Islet of Langerhans (tissue), 1 donor: ENCODE measurements at regions not wholly inside any gene's neighbourhood (a gene's known extent, or its start where the extent isn't known, plus 50 kb on each side); places are given as distances from the start of the nearest gene placed in this dataset.

Source experiments
- FAIRE-seq: peaks from one replicate; lab custom pipeline; 2011; peaks lifted over from hg19 to GRCh38; lab: Jason Lieb, UNC

DNA sequence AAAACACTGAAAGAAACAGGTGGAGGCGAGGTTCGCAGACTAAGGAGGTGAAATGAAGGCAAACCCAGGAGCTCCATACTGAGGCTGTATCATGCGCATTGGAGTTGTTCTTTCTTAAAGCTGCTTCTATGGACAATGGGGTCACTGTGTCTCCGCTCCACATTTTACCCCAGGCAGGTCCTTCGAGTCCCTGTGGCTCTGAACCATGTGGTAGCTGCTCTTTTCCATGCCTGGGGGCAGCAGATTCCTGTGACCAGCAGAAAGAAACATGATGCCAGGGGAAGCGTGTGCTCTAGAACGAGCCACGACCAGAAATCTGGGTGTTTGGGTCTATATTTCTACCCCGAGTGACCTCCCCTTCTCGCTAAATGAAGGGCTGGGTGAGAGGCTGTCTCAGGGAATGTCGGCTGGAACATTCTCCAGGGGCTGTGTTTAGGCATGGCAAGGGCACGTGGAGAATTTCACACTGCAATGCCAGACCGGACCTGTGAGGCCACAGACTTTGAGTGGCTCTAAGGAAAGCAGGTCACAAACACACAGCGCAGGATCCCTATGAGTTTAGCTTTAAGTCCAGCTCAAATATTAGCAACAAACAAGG lies 95.7 kb upstream of the IRS2 start:
- no peak for FAIRE-seq

GRCh38 chr13:109881347-109881725 lies 95.0 kb upstream of the IRS2 start:
- FAIRE-seq: no peak

DNA sequence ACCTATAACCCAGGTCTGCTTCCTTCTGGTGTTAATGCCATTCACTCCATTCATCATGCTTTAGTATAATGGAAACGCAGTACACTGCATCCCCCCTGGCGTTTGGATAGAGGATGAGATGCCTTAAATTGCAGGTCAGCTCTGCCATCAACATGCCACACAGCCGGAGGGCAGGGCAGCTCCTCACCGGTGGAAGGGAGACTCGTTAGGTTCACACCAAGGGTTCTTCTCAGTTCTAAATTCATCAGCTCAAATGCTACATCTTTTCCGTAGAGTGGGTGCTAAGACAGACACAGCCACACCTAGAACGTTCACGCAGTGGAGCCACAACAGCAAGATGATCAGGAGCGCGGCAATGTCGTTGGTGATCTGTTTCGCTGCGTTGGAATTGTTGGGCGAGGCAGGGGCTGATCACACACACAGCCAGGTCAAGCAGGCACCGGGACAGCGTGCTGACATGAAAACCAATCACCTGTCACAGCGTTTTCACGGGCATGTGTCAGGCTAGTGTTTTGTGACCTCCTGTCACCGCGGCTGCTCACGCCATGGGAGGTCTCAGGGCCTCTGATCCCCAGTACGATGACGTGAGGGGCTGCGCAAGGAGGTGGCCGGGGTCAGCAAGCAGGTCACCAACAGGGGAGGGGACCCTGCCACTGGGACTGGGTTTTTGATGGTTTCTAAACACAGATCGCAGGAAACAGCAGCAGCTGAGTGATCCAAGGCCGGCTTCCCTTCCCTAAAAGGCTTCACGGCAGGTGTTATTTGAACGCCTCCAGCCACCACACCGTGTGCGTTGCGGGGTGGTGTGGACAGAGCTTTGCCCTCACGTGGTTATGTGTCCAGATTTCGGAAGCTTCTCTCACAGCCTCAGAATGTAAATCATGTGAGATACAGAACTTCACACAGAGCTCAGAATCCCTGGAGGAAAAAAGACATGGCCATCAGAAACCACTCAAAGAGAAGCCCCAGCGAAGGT lies 94.3 kb upstream of the IRS2 start:
- no peak for FAIRE-seq

GRCh38 chr13:109879338-109879737 lies 93.0 kb upstream of the IRS2 start:
- no peak for FAIRE-seq

GRCh38 chr13:109877809-109878208 lies 91.4 kb upstream of the IRS2 start:
- no peak for FAIRE-seq

DNA sequence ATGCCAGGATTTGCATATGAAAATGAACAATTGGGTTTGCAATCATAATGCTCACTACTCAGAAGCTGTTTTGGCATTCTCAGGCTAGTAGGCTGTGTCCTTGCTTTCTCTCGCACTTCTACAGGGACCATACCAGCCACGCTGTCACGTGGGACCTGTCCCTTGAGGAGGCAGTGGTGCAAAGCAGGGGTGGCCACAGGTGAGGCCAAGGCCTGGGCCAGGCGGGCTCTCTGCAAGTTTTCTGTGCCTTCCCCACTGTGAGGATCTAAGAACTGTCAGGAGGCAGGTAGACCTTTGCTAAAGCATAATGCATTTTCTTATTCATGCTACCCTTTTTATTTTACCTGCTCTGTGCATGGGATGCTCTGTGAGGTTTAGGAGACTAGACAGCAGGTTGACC lies 89.4 kb upstream of the IRS2 start:
- FAIRE-seq: no peak

GRCh38 chr13:109874484-109875454 lies 88.4 kb upstream of the IRS2 start:
- FAIRE-seq: peak; percentile 81

- no peak for FAIRE-seq
These were observed 87.2 kb upstream of the IRS2 start for GRCh38 chr13:109873351-109874123.

DNA sequence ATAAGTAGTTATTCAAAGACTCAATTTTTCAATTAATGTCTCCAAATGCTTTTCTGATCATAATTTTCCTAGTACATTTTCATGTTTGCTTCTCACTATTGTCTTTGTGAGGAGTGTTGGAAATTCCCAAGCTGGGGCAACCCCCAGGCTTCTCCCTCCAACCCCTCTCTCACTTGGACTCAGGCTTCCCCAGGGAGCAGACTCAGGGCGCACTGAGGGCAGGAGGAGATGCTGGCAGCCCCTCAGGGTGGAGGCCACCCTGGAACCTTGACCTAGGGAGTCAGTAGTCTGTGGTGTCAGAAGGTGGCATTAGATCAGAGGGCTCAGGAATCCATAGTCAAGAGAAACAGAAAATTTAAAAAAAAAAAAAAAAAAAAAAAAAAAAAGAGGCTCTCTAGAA lies 86.5 kb upstream of the IRS2 start:
- peak; percentile 68 for FAIRE-seq

- FAIRE-seq: no peak
These were observed 84.5 kb upstream of the IRS2 start for GRCh38 chr13:109870696-109871370.

GRCh38 chr13:109870274-109870673 lies 83.9 kb upstream of the IRS2 start:
- FAIRE-seq: no peak

DNA sequence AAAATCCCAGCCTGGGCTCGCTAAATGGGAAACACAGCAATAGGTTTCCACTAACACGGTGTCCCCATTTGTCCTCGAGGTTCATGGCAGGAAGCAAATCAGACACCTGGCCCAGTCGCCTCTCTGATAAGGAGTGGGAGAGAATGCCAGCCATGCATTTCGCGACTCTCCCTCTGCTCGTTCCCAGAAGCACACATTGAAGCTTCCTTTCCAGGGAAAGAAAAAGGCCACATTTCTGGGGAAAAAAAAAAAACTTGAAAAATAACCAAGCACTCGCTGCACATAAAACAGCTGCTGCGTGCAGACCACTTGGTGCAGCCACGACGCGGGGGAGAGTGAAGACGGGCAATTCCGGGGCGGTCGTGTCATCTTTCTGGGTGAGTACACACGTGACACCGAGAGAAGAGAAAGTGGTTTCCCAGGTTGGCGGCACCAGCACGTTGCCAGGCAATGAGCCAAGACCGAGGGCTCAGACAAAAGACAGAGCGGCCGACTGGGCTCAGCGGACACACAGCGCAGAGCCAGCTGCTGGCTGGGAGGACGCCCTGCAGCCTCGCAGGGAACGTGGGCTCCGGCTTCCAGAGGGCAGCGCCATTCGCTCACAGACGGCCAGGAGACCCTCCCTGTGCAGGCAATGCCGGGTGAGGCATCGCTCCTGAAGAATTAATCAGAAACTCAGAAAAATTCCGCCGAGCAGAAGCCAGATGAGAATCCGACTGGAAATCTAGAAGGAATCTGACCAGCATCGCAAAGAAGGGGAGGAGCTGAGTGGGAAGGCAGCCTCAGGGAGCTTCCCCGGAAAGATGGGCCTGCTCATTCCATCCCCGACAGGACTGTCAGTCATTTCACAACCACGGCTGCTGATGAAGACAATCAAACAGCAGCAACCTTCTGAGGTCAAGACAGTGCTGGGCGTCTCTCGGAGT lies 83.2 kb upstream of the IRS2 start:
- FAIRE-seq: peak; percentile 61

DNA sequence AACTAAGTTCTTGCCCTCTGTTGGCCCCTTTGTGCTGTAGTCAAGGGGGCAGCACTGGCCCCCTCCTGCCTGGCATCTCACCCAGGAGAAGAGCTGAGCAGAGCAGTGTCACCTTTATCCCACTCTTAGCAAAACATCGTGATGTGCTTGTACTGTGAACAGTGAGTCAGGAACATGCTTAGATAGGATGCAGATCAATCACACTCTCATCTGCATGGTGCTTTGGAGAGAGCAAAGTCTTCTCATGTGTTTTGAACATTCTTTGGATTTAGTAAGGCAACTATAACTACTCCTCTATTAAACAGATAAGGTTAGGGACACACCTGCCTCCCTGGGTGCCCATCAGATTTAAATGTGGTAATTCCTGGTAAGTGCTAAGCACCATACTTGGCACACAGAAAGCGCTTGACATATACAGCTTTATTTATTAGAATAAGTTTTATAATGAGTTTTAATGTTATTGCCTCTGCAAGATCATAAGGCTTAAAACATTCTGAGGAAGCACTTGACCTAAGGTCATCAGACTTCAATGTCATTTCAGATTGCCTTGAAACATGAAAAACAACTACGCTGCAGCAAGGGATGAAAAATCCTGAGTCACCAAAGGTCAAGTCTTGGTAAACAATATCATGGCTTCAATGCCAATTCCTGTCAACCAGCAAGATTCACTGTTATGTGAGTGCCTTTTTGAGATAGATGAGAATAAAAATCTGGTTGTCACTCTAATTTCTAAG lies 82.4 kb upstream of the IRS2 start:
- FAIRE-seq: peak; percentile 96

GRCh38 chr13:109867766-109868165 lies 81.4 kb upstream of the IRS2 start:
- FAIRE-seq: no peak

- no peak for FAIRE-seq
These were observed 76.2 kb upstream of the IRS2 start for GRCh38 chr13:109862627-109863026.

DNA sequence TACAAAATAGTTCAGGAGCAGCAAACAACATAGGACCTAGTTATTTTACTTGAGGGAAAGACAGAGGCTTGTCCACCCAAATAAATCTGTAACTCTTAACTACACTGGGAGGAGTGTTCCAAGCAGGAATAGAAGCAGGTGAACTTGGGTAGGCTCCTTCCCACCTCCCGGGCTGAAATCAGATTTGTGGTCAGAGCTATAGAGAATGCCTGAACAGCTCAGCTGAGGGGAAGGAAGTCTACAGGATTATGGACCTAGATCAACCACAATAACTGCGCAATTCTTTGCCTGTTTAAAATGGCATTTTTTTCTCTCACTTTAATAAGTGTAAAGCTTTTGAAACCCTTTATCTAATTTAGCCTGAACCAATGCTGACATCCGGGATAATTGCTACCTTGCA lies 73.5 kb upstream of the IRS2 start:
- FAIRE-seq: no peak

GRCh38 chr13:109859216-109859835 lies 72.9 kb upstream of the IRS2 start:
- no peak for FAIRE-seq

DNA sequence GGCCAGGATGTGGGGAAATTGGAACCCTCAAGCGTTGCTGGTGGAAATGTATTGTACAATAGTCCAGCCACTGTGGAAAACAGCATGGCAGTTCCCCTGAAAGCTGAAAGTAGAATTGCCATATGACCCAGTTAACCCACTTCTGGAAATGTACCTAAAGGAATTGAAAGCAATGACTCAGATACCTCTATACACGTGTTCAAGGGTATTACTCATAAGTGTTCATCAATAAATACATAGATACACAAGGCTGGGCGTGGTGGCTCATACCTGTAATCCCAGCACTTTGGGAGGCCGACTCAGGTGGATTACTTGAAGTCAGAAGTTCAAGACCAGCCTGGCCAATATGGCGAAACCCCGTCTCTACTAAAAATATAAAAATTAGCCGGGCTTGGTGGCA lies 71.9 kb upstream of the IRS2 start:
- no peak for FAIRE-seq

DNA sequence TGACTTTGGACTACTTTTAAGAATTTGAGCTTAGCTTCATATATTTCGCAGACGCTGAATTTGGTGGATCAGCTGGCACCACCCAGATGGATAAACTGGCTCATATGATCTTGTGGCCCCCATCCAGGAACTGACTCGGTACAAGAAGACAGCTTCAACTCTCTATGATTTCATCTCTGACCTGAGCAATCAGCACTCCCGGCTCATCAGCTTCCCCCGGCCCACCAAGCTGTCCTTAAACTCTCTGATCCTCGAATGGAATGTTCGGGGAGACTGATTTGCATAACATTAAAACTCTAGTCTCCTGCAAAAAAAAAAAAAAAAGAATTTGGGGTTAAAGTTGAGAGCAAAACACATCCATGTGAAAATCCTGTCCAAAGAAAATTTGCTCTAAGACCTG lies 71.4 kb upstream of the IRS2 start:
- FAIRE-seq: no peak
